Liver (tissue), 8 donors: ENCODE measurements at regions not wholly inside any gene's neighbourhood (a gene's known extent, or its start where the extent isn't known, plus 50 kb on each side); places are given as distances from the start of the nearest gene placed in this dataset.

Source experiments
- DNase-seq: peaks from one replicate; pipeline ENCODE4 v3.0.0-alpha.2; 2017; ENCODE audit warnings: low spot score
- H3K27ac ChIP-seq, 2 donors: one replicate each; pipeline ENCODE4 v1.7.0; 2013; ENCODE audit warnings: inconsistent platforms in 2 of 2, low read length in 2 of 2, control low read depth in 1 of 2, low read depth in 1 of 2, mild to moderate bottlenecking in 1 of 2
- H3K27me3 ChIP-seq, 4 donors: one replicate each; pipeline versions ENCODE4 v1.6.1 to v1.7.0; 2013; ENCODE audit warnings: low read length in 3 of 4, inconsistent platforms in 1 of 4, mild to moderate bottlenecking in 1 of 4, moderate library complexity in 1 of 4; ENCODE audit not compliant: control insufficient read depth in 4 of 4, insufficient read depth in 4 of 4
- H3K36me3 ChIP-seq, 4 donors: one replicate each; pipeline versions ENCODE4 v1.6.1 to v1.7.0; 2013; ENCODE audit warnings: low read length in 3 of 4, mild to moderate bottlenecking in 3 of 4, low read depth in 1 of 4, moderate library complexity in 1 of 4; ENCODE audit not compliant: control insufficient read depth in 4 of 4, insufficient read depth in 3 of 4
- H3K4me1 ChIP-seq, 4 donors: one replicate each; pipeline versions ENCODE4 v1.6.1 to v1.7.0; 2013; ENCODE audit warnings: low read length in 3 of 4, mild to moderate bottlenecking in 3 of 4, moderate library complexity in 1 of 4; ENCODE audit not compliant: control insufficient read depth in 4 of 4, insufficient read depth in 4 of 4
- H3K4me3 ChIP-seq, 3 donors: one replicate each; pipeline versions ENCODE4 v1.6.1 to v1.7.0; 2013; ENCODE audit warnings: low read length in 3 of 3, control low read depth in 1 of 3, low read depth in 1 of 3, mild to moderate bottlenecking in 1 of 3
- H3K9ac ChIP-seq, 2 donors: one replicate each; pipeline ENCODE4 v1.7.0; 2013; ENCODE audit warnings: low read length in 2 of 2, mild to moderate bottlenecking in 2 of 2, moderate library complexity in 2 of 2, control low read depth in 1 of 2, low read depth in 1 of 2
- H3K9me3 ChIP-seq, 4 donors: one replicate each; pipeline versions ENCODE4 v1.6.1 to v1.7.0; 2013; ENCODE audit warnings: low read length in 3 of 4; ENCODE audit not compliant: control insufficient read depth in 4 of 4
- ATF3 ChIP-seq: IDR thresholded peaks from 2 replicates; pipeline ENCODE4 v1.6.1; 2016; ENCODE audit warnings: antibody characterized with exemption
- CTCF ChIP-seq: fragments of 150-350 bp; IDR thresholded peaks from 2 replicates; pipeline ENCODE4 v1.5.1; 2017; ENCODE audit warnings: improper control_type of control experiment, low read depth, low read length; ENCODE audit not compliant: missing input control
- EGR1 ChIP-seq, 2 donors: IDR thresholded peaks; 2 replicates each; pipeline ENCODE4 v1.6.1; 2016 to 2018; ENCODE audit warnings: antibody characterized with exemption in 2 of 2, low read depth in 2 of 2
- FOXA1 ChIP-seq: IDR thresholded peaks from 2 replicates; pipeline ENCODE4 v1.6.1; 2016; ENCODE audit warnings: antibody characterized with exemption
- FOXA2 ChIP-seq: IDR thresholded peaks from 2 replicates; pipeline ENCODE4 v1.6.1; 2016; ENCODE audit warnings: antibody characterized with exemption
- GABPA ChIP-seq, 2 donors: IDR thresholded peaks in 1 of 2; conservative IDR thresholded peaks in 1 of 2; 2 replicates each; pipeline ENCODE4 v1.6.1; 2016; ENCODE audit warnings: antibody characterized with exemption in 2 of 2, mild to moderate bottlenecking in 1 of 2, moderate library complexity in 1 of 2
- HNF4A ChIP-seq, 2 donors: conservative IDR thresholded peaks; 2 replicates each; pipeline ENCODE4 v1.6.1; 2016; ENCODE audit warnings: antibody characterized with exemption in 2 of 2, mild to moderate bottlenecking in 2 of 2
- HNF4G ChIP-seq: IDR thresholded peaks from 2 replicates; pipeline ENCODE4 v1.6.1; 2016; ENCODE audit warnings: antibody characterized with exemption
- JUND ChIP-seq, 2 donors: IDR thresholded peaks; 2 replicates each; pipeline ENCODE4 v1.6.1; 2016; ENCODE audit warnings: antibody characterized with exemption in 2 of 2
- MAX ChIP-seq: IDR thresholded peaks from 2 replicates; pipeline ENCODE4 v1.6.1; 2016; ENCODE audit warnings: antibody characterized with exemption
- NR2F2 ChIP-seq: IDR thresholded peaks from 2 replicates; pipeline ENCODE4 v1.6.1; 2016; ENCODE audit warnings: antibody characterized with exemption
- RAD21 ChIP-seq, 2 donors: IDR thresholded peaks; 2 replicates each; pipeline ENCODE4 v1.6.1; 2016; ENCODE audit warnings: antibody characterized with exemption in 2 of 2, mild to moderate bottlenecking in 2 of 2
- REST ChIP-seq: IDR thresholded peaks from 2 replicates; pipeline ENCODE4 v1.6.1; 2016; ENCODE audit warnings: antibody characterized with exemption, mild to moderate bottlenecking
- RXRA ChIP-seq, 2 donors: IDR thresholded peaks; 2 replicates each; pipeline ENCODE4 v1.6.1; 2017 to 2018; ENCODE audit warnings: antibody characterized with exemption in 2 of 2, mild to moderate bottlenecking in 1 of 2
- SP1 ChIP-seq: IDR thresholded peaks from 2 replicates; pipeline ENCODE4 v1.6.1; 2018; ENCODE audit warnings: antibody characterized with exemption, mild to moderate bottlenecking
- TAF1 ChIP-seq: conservative IDR thresholded peaks from 2 replicates; pipeline ENCODE4 v1.6.1; 2016; ENCODE audit warnings: antibody characterized with exemption, mild to moderate bottlenecking
- YY1 ChIP-seq: IDR thresholded peaks from 2 replicates; pipeline ENCODE4 v1.6.1; 2016; ENCODE audit warnings: antibody characterized with exemption, mild to moderate bottlenecking
- ZBTB33 ChIP-seq: IDR thresholded peaks from 2 replicates; pipeline ENCODE4 v1.6.1; 2016; ENCODE audit warnings: antibody characterized with exemption
- WGBS: extraction: QIAGEN DNeasy Blood & Tissue Kit; methylation state at CpG from one replicate; pipeline ENCODE4 v1.1.7; 2013; 5-methylcytosine and 5-hydroxymethylcytosine counted together
- donor health status: healthy.
- donor health status: healthy.
- donor health status: healthy.
- donor health status: healthy.
- donor health status: healthy.

GRCh38 chr10:131843881-131844284, 56.9 kb upstream of the PPP2R2D start:
- Histone ChIP-seq H3K36me3 (no peaks in the 10 kb centered on the region), H3K27ac (no peak overlapping the region), H3K4me1 (peaks cover 0 to 3% (median 0%) of the 10 kb centered on the region in 4 donors), H3K9ac (no peak overlapping the region), H3K4me3 (no peak overlapping the region), H3K27me3 (no peaks in the 10 kb centered on the region), H3K9me3 (no peaks in the 10 kb centered on the region)
- TF ChIP-seq CTCF (no peak), FOXA2 (no peak), GABPA (IDR thresholded peaks at IDR 0.05 in 1 of 2, conservative IDR thresholded peaks at IDR 0.05 in 1 of 2) (no peak), ATF3 (no peak), ZBTB33 (no peak), HNF4G (no peak), HNF4A (conservative IDR thresholded peaks at IDR 0.05) (no peak), REST (no peak), YY1 (no peak), FOXA1 (no peak), MAX (no peak), TAF1 (no peak), RXRA (IDR thresholded peaks at IDR 0.05) (no peak), RAD21 (IDR thresholded peaks at IDR 0.05) (no peak), SP1 (no peak), JUND (IDR thresholded peaks at IDR 0.05) (no peak), NR2F2 (no peak), EGR1 (IDR thresholded peaks at IDR 0.05; ENCODE audit: low read depth in 2 of 2) (no peak)
- WGBS, result 96% methylated on average over 16 of the region's 16 CpGs
- no peak for DNase-seq
